CD4-positive, alpha-beta T cell (primary cell): ENCODE measurements at regions not wholly inside any gene's neighbourhood (a gene's known extent, or its start where the extent isn't known, plus 50 kb on each side); places are given as distances from the start of the nearest gene placed in this dataset.

Source experiments
- ATAC-seq: fragments of 200-7000 bp; cut with Tn5 transposase; one replicate; pipeline ENCODE4 v1.10.0; 2022; ENCODE audit warnings: mild to moderate bottlenecking; ENCODE audit not compliant: poor library complexity
- CTCF ChIA-PET: fragments of 350-600 bp; sonication (Branson Sonifier 250); formaldehyde crosslinking; loops from one replicate; lab custom pipeline; 2021; ENCODE audit warnings: antibody characterized with exemption, inconsistent platforms; lab: Charles Lee
- POLR2A ChIA-PET: fragments of 350-600 bp; sonication (Branson Sonifier 250); formaldehyde crosslinking; loops from one replicate; lab custom pipeline; 2021; ENCODE audit warnings: antibody characterized with exemption, inconsistent platforms; lab: Charles Lee
- DNase-seq, 14 experiments: peaks; one replicate each; pipeline ENCODE4 v3.0.0-alpha.2; 2013 to 2020; ENCODE audit warnings: mixed read lengths in 2 of 14
- H3K27ac ChIP-seq, 2 donors: one replicate each; pipeline versions ENCODE4 v1.5.1 to v1.7.0; 2013; ENCODE audit warnings: low read length in 2 of 2, low read depth in 1 of 2, mild to moderate bottlenecking in 1 of 2
- H3K27me3 ChIP-seq, 2 experiments: 1 replicate in 1 of 2; 2 replicates in 1 of 2; pipeline versions ENCODE4 v1.6.1 to v1.7.0; 2013; ENCODE audit warnings: low read length in 2 of 2, control low read depth in 1 of 2, mild to moderate bottlenecking in 1 of 2, moderate library complexity in 1 of 2; ENCODE audit not compliant: insufficient read depth in 2 of 2, control insufficient read depth in 1 of 2
- H3K36me3 ChIP-seq: one replicate; pipeline ENCODE4 v1.6.1; 2013; ENCODE audit warnings: low read length, control low read depth; ENCODE audit not compliant: insufficient read depth
- H3K4me1 ChIP-seq: one replicate; pipeline ENCODE4 v1.6.1; 2013; ENCODE audit warnings: low read length, control low read depth; ENCODE audit not compliant: insufficient read depth
- H3K4me3 ChIP-seq: one replicate; pipeline ENCODE4 v1.5.1; 2013; ENCODE audit warnings: mild to moderate bottlenecking, low read length, moderate library complexity
- H3K9me3 ChIP-seq, 2 experiments: 1 replicate in 1 of 2; 2 replicates in 1 of 2; pipeline versions ENCODE4 v1.6.1 to v1.7.0; 2013; ENCODE audit warnings: low read length in 2 of 2, mild to moderate bottlenecking in 2 of 2, control low read depth in 1 of 2, moderate library complexity in 1 of 2; ENCODE audit not compliant: control insufficient read depth in 1 of 2, insufficient read depth in 1 of 2
- H3K27ac Mint-ChIP-seq: one replicate; pipeline ENCODE4 v1.8.0; 2020; ENCODE audit warnings: mixed read lengths
- H3K27me3 Mint-ChIP-seq: one replicate; pipeline ENCODE4 v1.8.0; 2021; ENCODE audit warnings: mixed read lengths
- H3K36me3 Mint-ChIP-seq: one replicate; pipeline ENCODE4 v1.8.0; 2021; ENCODE audit warnings: low read depth, mixed read lengths
- H3K4me1 Mint-ChIP-seq: one replicate; pipeline ENCODE4 v1.8.0; 2021; ENCODE audit warnings: low read depth, mixed read lengths
- H3K4me3 Mint-ChIP-seq: one replicate; pipeline ENCODE4 v1.8.0; 2020; ENCODE audit warnings: mild to moderate bottlenecking, mixed read lengths
- H3K9me3 Mint-ChIP-seq: one replicate; pipeline ENCODE4 v1.8.0; 2020; ENCODE audit warnings: mixed read lengths
- CTCF ChIP-seq: fragments of 200-600 bp; IDR thresholded peaks from one replicate; pipeline ENCODE4 v1.8.0; 2022; ENCODE audit warnings: antibody characterized with exemption, mild to moderate bottlenecking
- intact Hi-C, 2 experiments: fragments of 100-400 bp; cut with DNase I in 1 of 2; cut with micrococcal nuclease in 1 of 2; formaldehyde crosslinking; loops; one replicate each; pipeline versions ENCODE4 v1.15.1 to v1.9.0; 2023 to 2025; cut with DNase I, micrococcal nuclease

GRCh38 chr13:79267560-79267959 lies 138.5 kb downstream of the RBM26 start:
- POLR2A ChIA-PET = no interaction called here

DNA sequence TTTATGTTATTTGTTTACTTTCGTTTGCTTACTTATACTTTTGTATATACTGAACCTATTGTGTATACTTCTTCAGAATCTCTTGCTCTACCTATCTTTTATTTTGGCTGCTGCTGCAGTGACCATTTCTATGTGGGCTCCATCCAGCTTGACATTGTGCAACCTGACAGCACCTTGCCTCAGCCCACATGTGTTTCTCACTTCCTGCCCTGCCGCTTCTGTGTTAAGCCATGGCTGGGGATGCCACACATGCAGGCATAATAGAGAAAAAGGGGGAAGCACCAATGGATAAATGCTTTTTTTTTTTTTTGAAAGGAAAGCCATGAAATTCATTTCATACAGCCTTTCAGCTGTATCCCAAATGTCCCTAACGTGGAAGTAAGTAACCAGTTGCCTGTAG lies 147.6 kb downstream of the RBM26 start:
- H3K27ac Mint-ChIP-seq = no peak overlapping the region
- H3K4me1 Mint-ChIP-seq = no peaks in the 10 kb centered on the region
- Histone ChIP-seq H3K9me3 (no peaks in the 10 kb centered on the region), H3K27me3 (no peaks in the 10 kb centered on the region), H3K4me3 (no peak overlapping the region), H3K4me1 (no peaks in the 10 kb centered on the region), H3K27ac (no peak overlapping the region), H3K36me3 (no peaks in the 10 kb centered on the region)
- intact Hi-C loops = no loop called here
- TF ChIP-seq CTCF = no peak
- POLR2A ChIA-PET = no interaction called here
- no peak overlapping the region for H3K4me3 Mint-ChIP-seq
- no peak for DNase-seq
- no peaks in the 10 kb centered on the region for H3K9me3 Mint-ChIP-seq
- H3K27me3 Mint-ChIP-seq = peaks cover 10% of the 10 kb centered on the region
- no peaks in the 10 kb centered on the region for H3K36me3 Mint-ChIP-seq
- no peak for ATAC-seq
- CTCF ChIA-PET = no interaction called here

More at GRCh38 chr13:79267560-79267959, 138.5 kb downstream of the RBM26 start:
- CTCF ChIA-PET = no interaction called here
- ATAC-seq (no peak), DNase-seq (no peak)
- Histone ChIP-seq H3K27me3 (no peaks in the 10 kb centered on the region), H3K27ac (no peak overlapping the region), H3K4me3 (no peak overlapping the region), H3K36me3 (no peaks in the 10 kb centered on the region), H3K9me3 (no peaks in the 10 kb centered on the region), H3K4me1 (no peaks in the 10 kb centered on the region)
- H3K27ac Mint-ChIP-seq = no peak overlapping the region
- H3K4me3 Mint-ChIP-seq = no peak overlapping the region
- H3K36me3 Mint-ChIP-seq = no peaks in the 10 kb centered on the region
- H3K4me1 Mint-ChIP-seq = no peaks in the 10 kb centered on the region
- H3K9me3 Mint-ChIP-seq = no peaks in the 10 kb centered on the region
- intact Hi-C loops = no loop called here
- TF ChIP-seq CTCF = no peak
- H3K27me3 Mint-ChIP-seq = no peaks in the 10 kb centered on the region

GRCh38 chr13:79246578-79246949 lies 159.5 kb downstream of the RBM26 start:
- DNase-seq = no peak
- Histone ChIP-seq H3K4me3 (no peak overlapping the region), H3K36me3 (no peaks in the 10 kb centered on the region), H3K9me3 (no peaks in the 10 kb centered on the region), H3K4me1 (no peaks in the 10 kb centered on the region), H3K27me3 (no peaks in the 10 kb centered on the region), H3K27ac (no peak overlapping the region)
- no peaks in the 10 kb centered on the region for H3K4me1 Mint-ChIP-seq
- POLR2A ChIA-PET = no interaction called here
- no peak for ATAC-seq
- intact Hi-C loops = no loop called here
- TF ChIP-seq CTCF = no peak
- peaks cover 2% of the 10 kb centered on the region for H3K9me3 Mint-ChIP-seq
- no peaks in the 10 kb centered on the region for H3K36me3 Mint-ChIP-seq
- no peak overlapping the region for H3K27ac Mint-ChIP-seq
- peaks cover 15% of the 10 kb centered on the region for H3K27me3 Mint-ChIP-seq
- no peak overlapping the region for H3K4me3 Mint-ChIP-seq
- CTCF ChIA-PET = no interaction called here
